ENCODE measurements at regions not wholly inside any gene's neighbourhood (a gene's known extent, or its start where the extent isn't known, plus 50 kb on each side); places are given as distances from the start of the nearest gene placed in this dataset.
"Not testable (repeated sequence)": the region's sequence is repeated elsewhere in the genome, so short reads cannot be mapped to it uniquely, and the experiment has no call there.

DNA sequence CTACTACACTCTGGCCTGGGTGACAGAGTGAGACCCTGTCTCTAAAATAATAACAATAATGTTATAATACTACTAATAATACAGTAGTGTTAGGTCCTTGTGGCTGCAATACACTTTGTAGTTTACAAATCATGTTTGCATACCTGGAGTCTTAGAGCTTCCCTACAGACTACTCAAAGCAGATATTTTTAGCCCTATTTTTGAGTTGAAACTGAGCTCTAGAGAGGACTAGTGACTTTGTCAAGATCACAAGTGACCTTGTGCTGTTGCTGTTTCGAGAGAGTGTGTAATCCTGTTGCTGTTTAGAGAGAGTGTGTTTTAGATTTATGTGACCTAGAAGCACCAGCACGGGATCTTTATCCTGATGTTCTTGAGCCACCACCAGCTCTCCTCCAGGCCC is 105.3 kb upstream of the RNU6-1 start:
- no peak for DNase-seq (ENCODE audit: low spot score)

DNA sequence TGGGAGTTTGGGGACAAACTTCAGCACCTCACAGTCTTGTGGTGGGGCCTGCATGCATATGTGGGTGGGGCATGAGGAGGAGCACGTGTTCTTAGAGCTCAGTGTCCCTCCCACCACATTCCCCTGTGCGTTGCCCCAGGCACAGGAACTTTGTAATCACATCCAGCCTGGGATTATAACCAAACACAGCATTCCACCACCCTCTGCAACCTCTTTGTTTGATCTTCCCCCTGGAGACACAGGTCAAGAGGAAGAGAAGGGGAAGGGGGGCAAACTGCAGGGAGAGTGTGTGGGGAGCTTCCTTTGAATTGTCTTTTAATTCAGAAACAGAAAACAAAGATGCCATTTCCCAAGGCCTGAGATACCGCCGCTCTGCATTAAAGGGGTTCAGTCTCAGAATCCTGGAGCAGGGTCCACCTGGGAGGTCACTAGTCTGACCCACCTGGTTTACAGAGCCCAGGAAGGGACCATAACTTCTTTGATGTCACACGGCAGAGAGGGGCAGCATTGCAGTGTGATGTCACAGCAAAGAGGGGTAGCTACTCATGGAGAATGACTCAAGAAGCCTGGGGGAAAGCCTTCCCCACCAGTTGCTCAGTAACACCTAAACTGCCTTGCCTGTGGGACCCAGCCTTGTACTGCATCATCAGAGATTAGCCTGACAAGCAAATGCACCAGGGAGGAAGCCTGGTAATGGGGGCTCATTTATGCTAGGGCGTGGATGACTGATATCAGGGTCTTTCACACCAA is 106.3 kb upstream of the RNU6-1 start:
- peak; percentile 52 for DNase-seq (ENCODE audit: low spot score)

DNA sequence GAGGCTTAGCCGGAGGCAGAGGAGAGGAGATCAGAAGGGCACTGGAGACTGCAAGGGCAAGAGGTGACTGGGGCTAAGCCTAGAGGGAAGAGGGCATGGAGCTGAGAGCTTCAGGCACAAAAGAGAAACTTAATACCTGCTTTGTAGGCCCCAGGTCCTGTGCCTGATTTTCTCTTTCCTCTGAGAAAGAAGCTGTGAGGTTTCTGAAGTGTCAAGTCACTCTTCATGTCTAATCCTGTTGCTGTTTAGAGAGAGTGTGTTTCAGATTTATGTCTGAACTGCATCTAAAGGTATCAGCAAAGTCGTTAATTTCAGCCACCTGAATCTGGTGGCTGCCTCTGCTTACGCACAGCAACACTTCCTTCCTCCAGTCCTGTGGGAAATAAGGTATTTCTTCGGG is 106.9 kb upstream of the RNU6-1 start:
- DNase-seq (ENCODE audit: low spot score), result no peak

DNA sequence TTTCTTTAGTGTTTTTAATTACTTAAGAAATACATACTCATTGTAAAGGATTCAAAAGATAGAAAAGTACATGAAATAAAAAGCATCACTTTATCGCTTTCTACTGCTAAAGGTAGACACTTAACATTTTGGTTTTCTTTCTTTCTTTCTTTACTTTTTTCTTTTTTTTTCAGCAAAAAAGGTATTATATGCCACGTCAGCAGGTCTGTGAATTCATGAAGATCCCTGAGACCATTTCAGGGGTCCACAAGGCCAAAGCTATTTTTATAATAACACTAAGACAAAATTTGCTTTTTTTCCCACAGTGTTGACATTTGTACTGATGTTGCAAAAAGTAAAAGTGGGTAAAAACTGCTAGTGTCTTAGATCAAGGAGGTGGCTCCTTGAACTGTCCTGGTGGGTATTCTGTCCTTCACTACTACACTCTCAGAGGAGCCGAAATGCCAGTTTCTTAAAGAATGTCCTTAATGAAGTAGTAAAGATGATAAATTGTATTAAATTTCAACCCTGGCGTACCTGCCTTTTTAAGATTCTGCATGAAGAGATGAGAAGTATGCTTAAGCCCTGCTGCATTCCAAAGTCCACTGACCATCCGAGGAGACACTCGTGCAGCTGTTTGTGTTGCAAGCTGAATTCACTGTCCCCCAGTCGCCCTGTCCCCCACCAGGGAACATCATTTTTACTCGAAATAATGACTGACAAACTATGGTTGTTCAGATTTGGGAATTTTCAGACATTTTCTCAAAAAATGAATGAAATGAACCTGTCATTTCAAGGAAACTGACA is 106.7 kb upstream of the PIAS1 start:
- DNase-seq (ENCODE audit: low spot score), result no peak

DNA sequence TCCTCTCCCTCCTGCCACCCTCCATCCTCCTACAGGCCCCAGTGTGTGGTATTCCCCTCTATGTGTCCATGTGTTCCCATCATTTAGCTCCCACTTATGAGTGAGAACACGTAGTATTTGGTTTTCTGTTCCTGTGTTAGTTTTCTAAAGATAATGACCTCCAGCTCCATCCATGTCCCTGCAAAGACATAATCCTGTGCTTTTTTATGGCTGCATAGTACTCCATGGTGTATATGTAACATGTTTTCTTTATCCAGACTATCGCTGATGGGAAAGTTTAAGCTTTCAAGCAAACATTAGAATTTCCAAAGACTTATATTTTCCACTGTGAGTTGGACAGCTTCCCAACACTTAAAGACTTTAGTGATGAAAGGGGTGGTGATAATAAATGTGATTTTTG is 105.9 kb upstream of the PIAS1 start:
- DNase-seq (ENCODE audit: low spot score), result no peak

DNA sequence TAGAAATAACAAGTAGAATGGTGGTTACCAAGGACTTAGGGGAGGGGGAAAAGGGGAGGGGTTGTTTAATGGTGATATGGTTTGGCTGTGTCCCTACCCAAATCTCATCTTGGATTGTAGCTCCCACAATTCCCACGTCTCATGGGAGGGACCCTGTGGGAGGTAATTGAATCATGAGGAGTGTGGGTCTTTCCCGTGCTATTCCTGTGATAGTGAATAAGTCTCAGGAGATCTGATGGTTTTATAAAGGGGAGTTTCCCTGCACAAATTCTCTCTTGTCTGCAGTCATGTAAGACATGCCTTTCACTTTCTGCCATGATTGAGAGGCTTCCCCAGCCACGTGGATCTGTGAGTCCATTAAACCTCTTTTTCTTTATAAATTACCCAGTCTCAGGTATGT is 102.9 kb upstream of the PIAS1 start:
- DNase-seq (ENCODE audit: low spot score), result not testable (repeated sequence)

DNA sequence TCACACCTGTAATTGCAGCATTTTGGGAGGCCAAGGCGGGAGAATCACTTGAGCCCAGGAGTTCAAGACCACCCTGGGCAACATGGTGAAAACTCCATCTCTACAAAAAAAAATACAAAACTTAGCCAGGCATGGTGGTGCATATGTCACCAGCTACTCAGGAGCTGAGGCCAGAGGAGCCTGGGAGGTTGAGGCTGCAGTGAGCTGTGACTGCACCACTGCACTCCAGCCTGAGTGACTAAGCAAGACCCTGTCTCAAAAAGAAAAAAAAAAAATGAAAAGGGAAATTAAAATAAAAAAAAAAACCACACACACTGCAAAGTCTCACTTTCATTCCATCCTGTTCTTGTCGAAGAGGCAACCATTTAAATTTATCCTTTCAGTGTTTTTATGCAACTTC is 100.8 kb upstream of the PIAS1 start:
- DNase-seq (ENCODE audit: low spot score), result no peak

DNA sequence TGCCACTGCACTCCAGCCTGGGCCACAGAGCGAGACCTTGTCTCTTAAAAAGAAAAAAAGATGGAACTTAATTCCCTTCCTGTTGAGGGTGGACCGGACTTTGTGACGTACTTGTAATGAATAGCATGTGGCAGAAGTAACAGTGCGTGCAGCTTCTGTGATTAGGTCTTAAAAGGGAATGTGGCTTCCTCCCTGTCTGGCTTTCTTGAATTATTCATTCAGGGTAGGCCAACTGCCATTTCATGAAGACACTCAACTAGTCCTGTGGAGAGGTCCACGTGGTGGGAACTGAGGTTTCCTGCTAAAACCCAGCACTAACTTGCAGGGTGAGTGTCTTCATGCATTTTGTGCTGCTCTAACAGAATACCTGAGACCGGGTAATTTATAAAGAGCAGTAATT is 98.9 kb upstream of the PIAS1 start:
- no peak for DNase-seq (ENCODE audit: low spot score)

DNA sequence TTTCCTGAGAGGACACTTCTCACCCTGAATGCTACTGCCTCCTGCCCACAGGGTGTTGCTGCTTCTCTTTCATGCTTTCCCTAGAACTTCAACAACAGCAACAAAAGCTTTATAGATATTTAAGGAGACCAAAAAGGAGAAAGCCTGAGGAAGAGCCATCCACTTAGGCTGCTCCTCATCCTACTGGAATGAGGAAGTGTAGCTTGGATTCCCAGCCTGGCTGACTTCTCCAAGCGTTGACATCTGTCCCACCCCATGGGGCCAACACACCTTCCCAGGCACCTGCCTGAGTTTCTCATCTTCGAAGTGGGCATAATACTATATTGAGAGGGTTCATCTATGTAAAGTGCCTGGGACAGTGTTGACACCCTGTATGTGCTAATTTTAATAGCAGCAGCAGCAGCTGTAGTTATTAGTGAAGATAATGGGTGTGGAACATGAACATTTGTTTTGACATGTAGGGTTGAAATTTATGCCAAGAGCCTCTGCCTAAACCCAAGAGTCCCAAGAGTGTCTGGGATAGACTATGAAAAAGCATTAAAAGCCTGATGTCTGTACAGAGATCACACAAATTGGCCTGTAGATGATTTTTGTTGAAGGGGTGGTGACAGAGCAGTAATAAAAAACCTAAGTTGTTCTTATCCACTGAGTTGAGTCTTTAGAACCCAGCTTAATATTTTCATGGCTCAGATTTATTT is 96.5 kb upstream of the PIAS1 start:
- DNase-seq (ENCODE audit: low spot score), result no peak

DNA sequence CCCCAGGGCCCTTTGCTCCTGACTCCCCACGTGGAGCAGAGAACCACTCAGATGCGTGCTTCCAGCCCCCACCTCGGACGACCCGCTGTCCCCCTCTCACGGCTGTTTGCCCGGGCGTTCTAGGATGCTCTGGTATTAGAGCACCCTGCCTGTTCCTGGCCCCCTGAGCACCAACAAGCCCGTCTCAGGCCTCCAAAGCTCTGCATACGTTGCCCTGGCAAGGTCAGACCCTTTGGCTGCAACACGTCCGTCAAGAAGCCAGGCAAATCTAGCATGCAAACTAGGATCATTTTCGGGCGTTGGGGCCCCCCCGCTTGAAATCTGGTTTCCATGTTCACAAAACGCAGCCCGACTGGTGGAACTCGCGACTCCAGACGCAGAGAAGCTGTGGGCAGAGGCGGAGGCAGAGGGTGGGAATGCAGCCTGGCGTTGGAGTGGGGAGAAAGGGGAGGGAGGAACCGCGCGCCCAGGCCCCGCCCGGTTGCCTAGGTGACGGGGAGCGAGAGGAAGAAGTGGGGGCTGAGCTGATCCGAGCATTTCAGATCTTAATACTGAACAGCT is 86.2 kb upstream of the PIAS1 start:
- peak; percentile 49 for DNase-seq (ENCODE audit: low spot score)

DNA sequence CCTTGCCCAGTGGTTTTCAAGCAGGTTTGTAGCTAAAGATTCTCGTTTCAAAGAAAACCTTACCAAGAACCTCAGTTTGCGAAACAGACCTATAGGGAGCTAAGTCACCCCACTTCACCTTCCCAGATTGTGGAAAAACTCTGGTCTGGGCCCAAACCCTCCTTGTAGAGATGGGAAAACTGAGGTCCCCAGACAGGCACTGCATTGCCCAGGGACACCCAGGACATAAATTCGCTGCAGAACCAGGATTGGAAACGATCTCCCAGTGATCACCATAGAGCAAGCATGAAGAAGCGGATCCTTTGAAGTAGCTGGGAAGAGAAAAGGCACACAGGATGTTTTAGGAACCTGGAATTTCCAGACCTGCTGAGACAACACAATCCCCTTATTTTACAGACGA is 85.6 kb upstream of the PIAS1 start:
- DNase-seq (ENCODE audit: low spot score), result no peak

DNA sequence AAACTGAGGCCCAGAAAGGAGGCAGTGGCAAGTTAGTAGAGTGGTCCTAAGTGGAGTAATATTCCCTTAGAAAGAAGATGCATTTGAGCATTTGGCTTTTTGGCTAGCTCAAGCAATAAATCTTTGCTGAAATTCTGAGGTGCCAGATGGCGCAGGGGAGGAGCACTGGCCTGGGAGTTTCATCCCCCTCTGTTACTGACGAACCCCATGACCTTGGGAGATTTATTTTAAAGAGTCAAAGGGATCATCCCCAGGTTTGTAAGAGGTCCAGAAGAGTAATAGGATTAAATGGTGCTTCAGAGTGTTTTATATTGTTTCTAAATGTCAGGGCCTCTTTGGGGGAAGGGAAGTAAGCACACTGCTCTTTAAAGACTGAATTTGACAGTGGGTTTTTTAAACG is 85.1 kb upstream of the PIAS1 start:
- no peak for DNase-seq (ENCODE audit: low spot score)

DNA sequence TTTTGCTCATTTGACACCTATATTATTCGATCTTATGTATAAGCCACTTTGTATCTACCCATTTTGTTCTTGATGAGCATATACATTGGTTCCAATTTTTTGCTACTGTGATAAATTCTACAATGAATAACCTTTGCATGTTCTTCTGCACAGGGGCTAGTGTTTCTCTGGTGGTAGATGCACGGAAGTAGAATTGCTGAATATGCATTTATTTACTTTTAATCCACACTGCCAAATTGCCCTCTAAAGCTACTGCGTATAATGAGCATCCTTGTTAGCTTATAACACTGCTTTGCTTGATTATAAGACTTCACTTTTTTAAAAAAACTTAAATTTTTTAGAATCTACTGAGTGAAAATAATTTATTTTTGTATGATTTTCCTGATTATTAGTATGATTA is 84.2 kb upstream of the PIAS1 start:
- DNase-seq (ENCODE audit: low spot score), result no peak

DNA sequence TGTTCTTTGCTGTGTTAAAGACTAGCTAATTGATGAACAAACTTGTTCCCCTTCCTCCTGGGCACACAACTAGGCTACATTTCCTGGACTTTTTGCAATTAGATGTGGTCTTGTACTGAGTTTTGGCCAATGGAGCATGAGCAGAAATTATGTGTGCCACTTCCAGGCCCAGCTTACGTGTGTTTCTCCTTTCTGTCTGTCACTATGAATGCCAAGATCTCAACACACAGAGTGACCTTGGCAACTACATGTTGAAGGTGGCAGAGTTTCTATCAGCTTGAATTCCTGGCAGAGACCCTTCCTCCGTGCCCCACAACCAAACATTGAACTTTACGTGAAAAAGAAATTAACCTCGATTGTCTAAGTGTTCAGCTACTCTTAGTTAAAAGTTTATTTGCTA is 81.7 kb upstream of the PIAS1 start:
- DNase-seq (ENCODE audit: low spot score), result no peak

DNA sequence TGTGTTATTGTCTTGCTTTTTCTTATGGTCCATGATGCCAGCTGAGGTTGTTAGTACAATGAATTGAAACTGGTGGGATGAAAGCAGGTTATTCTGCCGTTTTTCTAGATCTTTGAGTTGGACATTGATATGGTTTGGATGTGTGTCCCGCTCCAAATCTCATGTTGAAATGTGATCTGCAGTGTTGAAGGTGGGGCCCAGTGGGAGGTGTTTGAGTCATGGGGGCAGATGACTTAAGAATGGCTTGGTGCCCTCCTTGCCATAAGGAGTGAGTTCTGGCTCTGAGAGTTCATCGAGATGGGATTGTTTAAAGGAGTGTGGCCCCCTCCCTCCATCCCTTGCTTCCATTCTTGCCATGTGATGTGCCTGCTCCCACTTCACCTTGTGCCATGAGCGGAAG is 80.3 kb upstream of the PIAS1 start:
- DNase-seq (ENCODE audit: low spot score), result no peak

DNA sequence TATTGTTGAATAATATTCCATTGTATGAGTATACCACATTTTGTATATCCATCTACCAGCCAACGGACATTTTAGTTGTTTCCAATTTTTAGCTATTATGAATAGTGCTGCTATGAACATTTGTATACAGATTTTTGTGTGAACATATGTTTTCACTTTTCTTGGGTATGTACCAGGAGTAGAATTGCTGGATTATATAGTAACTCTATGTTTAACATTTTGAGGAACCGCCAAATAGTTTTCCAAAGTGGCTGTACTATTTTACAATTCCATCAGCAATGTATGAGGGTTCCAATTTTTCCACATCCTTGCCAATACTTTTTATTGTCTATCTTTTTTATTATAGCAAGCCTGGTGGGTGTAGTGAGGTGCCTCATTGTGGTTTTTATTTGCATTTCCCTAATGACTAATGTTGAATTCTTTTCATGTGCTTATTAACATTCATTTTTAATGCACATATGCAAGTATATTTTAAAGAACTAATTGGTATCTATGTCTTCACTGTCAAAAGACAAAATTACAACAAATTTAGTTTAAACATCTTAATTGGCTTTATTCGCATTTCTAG is 77.5 kb upstream of the PIAS1 start:
- DNase-seq (ENCODE audit: low spot score), result no peak

DNA sequence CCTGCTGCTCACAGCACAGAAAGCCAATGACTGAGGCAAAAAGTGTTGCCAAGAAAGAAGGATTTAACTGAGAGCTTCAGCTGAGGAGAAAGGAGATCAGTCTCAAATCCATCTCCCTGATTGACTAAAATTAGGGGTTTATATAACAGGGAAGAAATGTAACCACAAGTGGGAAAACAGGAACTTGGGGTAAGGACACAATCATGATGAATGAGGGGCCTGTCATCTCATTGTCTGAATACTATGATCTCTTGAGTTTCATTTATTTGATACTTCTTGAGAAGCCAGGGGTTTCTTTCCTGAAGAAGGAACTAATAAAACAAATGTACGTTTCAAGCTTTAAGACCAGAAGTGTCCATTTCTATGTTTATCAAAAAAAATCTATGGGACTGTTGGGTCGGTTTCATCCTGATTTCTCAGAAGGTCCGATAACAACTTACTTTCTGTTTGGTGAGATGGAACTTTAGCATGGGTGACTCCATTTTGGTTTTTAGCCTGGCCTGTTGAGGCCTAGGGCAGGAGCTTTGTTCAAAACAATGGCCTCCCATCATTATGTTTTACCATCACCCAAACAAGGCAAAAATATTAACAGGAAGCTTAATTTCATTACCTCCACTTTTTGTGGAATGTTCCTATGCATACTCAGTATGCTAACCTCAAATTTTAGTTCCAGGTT is 76.6 kb upstream of the PIAS1 start:
- DNase-seq (ENCODE audit: low spot score), result no peak

DNA sequence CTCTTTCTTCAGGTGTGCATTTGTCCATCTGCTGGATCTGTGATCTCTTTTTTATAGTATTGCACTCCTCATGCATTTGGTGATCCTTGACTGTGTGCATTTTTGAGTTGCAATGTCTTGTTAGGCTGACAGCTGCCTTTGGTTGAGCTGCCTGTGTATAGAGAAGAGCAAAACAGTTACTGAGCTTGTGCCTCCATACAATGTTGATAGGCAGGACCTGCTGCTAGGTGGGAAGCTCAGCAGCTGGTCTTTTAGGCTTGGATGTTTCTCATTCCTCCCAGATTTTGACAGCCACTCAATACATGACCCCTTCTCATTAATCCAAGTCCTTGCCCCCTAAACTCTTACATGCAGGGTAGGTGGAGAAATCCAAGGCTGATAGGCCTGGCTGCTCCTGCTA is 74.8 kb upstream of the PIAS1 start:
- DNase-seq (ENCODE audit: low spot score), result no peak

DNA sequence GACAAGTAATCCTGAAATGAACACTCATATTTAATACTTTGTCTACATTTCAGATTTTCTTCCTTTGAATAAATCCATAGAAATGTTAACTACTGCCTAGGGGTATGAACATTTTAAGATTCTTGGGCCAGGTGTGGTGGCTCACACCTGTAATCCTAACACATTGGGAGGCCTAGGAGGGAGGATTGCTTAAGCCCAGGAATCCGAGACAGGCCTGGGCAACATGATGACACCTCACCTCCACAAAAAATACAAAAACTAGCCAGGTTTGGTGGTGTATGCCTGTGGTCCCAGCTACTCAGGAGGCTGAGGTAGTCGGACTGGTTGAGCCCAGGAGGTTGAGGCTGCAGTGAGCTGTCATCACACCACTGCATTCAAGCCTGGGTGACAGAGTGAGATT is 73.9 kb upstream of the PIAS1 start:
- DNase-seq (ENCODE audit: low spot score), result no peak

DNA sequence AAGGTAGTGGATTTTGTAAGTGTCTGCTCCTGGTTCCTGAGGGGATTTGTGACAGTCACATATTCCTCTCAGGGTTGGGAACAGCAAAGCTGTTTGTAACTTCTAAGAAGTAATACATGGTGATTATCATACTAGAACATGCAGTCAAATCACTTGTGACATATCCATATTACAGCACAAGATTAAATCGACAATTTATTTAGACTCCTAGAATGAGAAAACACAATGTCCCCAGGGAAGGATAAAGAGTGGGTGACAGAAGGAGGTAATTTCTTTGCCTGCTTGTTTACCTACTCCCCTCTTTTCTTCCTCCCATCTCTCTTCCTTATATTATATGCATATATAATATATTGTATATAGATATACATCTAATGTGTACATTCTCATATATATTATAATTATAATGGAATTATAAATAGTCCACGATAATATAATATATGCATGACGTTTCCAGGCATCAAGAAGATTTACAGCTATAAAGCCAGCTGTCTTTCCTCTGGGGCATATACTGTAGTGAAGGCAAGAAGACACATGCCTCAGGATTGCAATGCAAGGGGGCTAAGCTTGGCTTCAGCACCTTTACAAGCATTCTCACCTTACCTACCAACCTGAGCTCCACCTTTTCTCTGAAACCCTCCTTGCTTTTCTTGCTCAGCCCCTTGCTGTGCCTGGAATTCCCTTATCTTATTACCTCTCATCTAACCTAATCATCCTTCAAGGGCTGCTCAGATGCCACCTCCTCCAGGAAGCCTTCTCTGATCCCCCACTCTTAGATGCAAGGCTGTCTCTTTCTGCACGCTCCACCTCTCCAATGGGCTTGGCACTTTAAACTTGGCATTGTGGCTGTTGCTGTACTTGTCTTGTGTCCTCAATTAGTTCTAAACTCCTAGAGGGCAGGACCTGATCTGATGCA is 73.1 kb upstream of the PIAS1 start:
- DNase-seq (ENCODE audit: low spot score), result no peak

DNA sequence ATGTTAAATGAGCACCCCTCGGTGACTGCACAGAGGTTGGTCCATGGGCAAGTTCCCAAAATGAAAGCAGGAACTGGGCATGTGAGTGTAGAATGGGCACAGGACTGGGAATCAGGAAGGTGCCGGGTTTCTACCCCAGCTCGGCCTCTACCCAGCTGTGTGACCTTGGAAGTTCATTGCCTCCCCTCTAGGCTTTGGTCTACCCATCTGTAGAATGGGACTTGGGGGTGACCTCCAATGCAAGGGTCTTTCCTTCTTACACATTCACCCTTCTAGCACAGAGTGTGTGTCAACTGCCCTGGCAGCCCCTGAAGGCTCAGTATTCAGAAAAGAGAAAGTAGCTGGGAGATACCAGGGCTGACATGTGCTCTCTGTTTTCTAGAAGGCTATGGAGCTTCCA is 72.3 kb upstream of the PIAS1 start:
- DNase-seq (ENCODE audit: low spot score), result no peak

Measured in A172 (cell line).